GM21423 (cell line): ENCODE measurements at regions not wholly inside any gene's neighbourhood (a gene's known extent, or its start where the extent isn't known, plus 50 kb on each side); places are given as distances from the start of the nearest gene placed in this dataset.
A peak's percentile ranks its signal among the peaks of the same experiment; 100 is the strongest.

Experiments used
- ATAC-seq: cut with Tn5 transposase; IDR thresholded peaks from one replicate; pipeline ENCODE4 v1.9.1; 2021; ENCODE audit warnings: mild to moderate bottlenecking, moderate library complexity; ENCODE audit not compliant: unreplicated experiment

GRCh38 chr6:16078064-16078463 is 50.8 kb upstream of the MYLIP start:
- ATAC-seq: peak; percentile 86

GRCh38 chr6:16069671-16070070 is 59.2 kb upstream of the MYLIP start:
- ATAC-seq: no peak

- ATAC-seq: no peak
These were observed 59.7 kb upstream of the MYLIP start for GRCh38 chr6:16069222-16069621.

GRCh38 chr6:16067568-16067967 is 61.3 kb upstream of the MYLIP start:
- ATAC-seq: no peak

GRCh38 chr6:16064671-16065072 is 64.2 kb upstream of the MYLIP start:
- ATAC-seq: no peak

- ATAC-seq: no peak
These were observed 65.3 kb upstream of the MYLIP start for GRCh38 chr6:16063580-16063979.

GRCh38 chr6:16061818-16062217 is 67.1 kb upstream of the MYLIP start:
- no peak for ATAC-seq

GRCh38 chr6:16060039-16060438 is 68.8 kb upstream of the MYLIP start:
- ATAC-seq: no peak

GRCh38 chr6:16059496-16059895 is 69.4 kb upstream of the MYLIP start:
- ATAC-seq: no peak

- ATAC-seq: no peak
These were observed 69.9 kb upstream of the MYLIP start for GRCh38 chr6:16058929-16059345.

GRCh38 chr6:16058201-16058928 is 70.5 kb upstream of the MYLIP start:
- ATAC-seq: no peak

- no peak for ATAC-seq
These were observed 71.4 kb upstream of the MYLIP start for GRCh38 chr6:16057446-16057845.

GRCh38 chr6:16056263-16056870 is 72.5 kb upstream of the MYLIP start:
- ATAC-seq: no peak

GRCh38 chr6:16055852-16056251 is 73.0 kb upstream of the MYLIP start:
- ATAC-seq: no peak

- ATAC-seq: no peak
These were observed 79.7 kb upstream of the MYLIP start for GRCh38 chr6:16049168-16049567.

GRCh38 chr6:16048221-16048620 is 80.7 kb upstream of the MYLIP start:
- no peak for ATAC-seq

GRCh38 chr6:16047435-16047990 is 81.4 kb upstream of the MYLIP start:
- ATAC-seq: no peak

- no peak for ATAC-seq
These were observed 83.6 kb upstream of the MYLIP start for GRCh38 chr6:16045238-16045637.

GRCh38 chr6:16044211-16044643 is 84.7 kb upstream of the MYLIP start:
- ATAC-seq: no peak

GRCh38 chr6:16043171-16044135 is 85.4 kb upstream of the MYLIP start:
- peak; percentile 84 for ATAC-seq

GRCh38 chr6:16042751-16043150 is 86.1 kb upstream of the MYLIP start:
- ATAC-seq: no peak
